ENCODE measurements at regions not wholly inside any gene's neighbourhood (a gene's known extent, or its start where the extent isn't known, plus 50 kb on each side); places are given as distances from the start of the nearest gene placed in this dataset.

DNA sequence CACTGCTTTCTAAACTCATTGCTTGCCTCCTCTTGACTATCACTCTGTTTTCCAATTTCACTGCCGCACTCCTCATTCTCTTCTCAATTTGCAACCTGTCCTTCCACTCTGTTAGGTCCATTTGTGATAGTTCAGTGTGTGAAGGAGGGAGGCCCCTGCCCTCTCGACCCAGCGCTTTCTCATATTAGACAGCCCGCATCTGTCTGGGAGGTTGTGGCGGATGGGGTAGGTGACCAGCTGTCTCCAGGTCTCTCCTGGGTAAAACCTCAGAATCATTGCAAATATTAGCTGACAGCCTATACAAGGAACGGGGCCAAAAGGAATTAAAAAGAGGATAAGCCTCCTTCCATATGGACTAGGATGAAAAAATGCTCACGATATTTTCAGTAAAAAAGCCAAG is 358.3 kb downstream of the SHQ1 start:
- no peak overlapping the region for H3K27ac ChIP-seq
- no peak for DNase-seq (ENCODE audit: low spot score)
- no peaks in the 10 kb centered on the region for H3K27me3 ChIP-seq
- no peak for TF ChIP-seq CTCF (IDR thresholded peaks at IDR 0.05)
- H3K9me3 ChIP-seq = peaks cover 0 to 3% of the 10 kb centered on the region in 2 donors
- H3K4me3 ChIP-seq = no peak overlapping the region
- peaks cover 0 to 22% of the 10 kb centered on the region in 2 donors for H3K4me1 ChIP-seq
- no peaks in the 10 kb centered on the region for H3K36me3 ChIP-seq

- Histone ChIP-seq H3K27me3 (no peaks in the 10 kb centered on the region), H3K4me1 (peaks cover 0 to 22% of the 10 kb centered on the region in 2 donors), H3K27ac (no peak overlapping the region), H3K36me3 (no peaks in the 10 kb centered on the region), H3K9me3 (no peaks in the 10 kb centered on the region), H3K4me3 (no peak overlapping the region)
- DNase-seq (ENCODE audit: low spot score) = no peak
- TF ChIP-seq CTCF (IDR thresholded peaks at IDR 0.05) = no peak
Measured at GRCh38 chr3:72488738-72489035, 359.6 kb downstream of the SHQ1 start.

DNA sequence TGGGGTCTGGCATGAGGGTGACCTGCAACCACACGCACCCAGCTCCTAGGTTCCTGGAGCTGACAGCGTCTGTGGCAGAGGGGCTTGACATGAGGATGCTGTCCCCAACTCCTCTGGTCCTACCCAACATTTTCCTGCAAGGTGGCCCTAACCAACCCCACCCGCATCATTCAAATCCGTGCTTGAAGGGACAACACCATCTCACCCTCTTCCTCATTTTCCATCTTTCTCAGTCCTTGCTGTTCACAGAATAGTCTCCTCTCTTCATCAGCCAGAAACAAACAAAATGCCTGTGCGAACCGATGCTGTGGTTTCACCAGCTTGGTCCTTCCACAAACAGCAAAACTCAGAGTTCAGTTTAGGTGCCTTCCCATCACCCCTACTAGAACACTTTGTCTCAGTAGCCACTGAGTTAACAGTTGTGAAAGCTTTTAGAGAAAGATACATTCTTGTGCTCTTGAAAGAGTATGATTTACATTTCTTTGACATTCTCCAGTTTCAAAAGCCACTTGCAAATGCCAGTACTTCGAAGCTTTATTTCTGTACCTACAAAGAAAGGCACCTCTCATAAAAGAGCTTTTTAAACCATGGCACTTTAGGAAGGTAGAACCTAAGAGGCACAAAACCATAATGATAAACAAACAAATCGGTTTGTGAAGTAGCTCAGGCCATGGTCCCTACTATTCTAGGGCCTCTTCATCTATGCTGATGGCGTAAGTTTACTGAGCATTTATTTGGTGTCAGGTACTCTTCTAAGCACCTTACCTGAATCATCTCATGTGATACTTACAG is 360.1 kb downstream of the SHQ1 start:
- no peak for DNase-seq (ENCODE audit: low spot score)
- no peak overlapping the region for H3K4me3 ChIP-seq
- peaks cover 0 to 26% of the 10 kb centered on the region in 2 donors for H3K4me1 ChIP-seq
- no peaks in the 10 kb centered on the region for H3K36me3 ChIP-seq
- no peak for TF ChIP-seq CTCF (IDR thresholded peaks at IDR 0.05)
- peak overlapping the region in 1 of 2 donors; percentile 47 for H3K27ac ChIP-seq
- no peaks in the 10 kb centered on the region for H3K27me3 ChIP-seq
- no peaks in the 10 kb centered on the region for H3K9me3 ChIP-seq

GRCh38 chr3:72487078-72487765 is 361.0 kb downstream of the SHQ1 start:
- no peaks in the 10 kb centered on the region for H3K36me3 ChIP-seq
- TF ChIP-seq CTCF (IDR thresholded peaks at IDR 0.05) = no peak
- no peak overlapping the region for H3K4me3 ChIP-seq
- no peaks in the 10 kb centered on the region for H3K9me3 ChIP-seq
- H3K4me1 ChIP-seq = peaks cover 0 to 31% of the 10 kb centered on the region in 2 donors
- H3K27me3 ChIP-seq = no peaks in the 10 kb centered on the region
- peak overlapping the region; percentile 20 to 47 for H3K27ac ChIP-seq
- DNase-seq (ENCODE audit: low spot score) = peak; percentile 79

- no peak for TF ChIP-seq CTCF (IDR thresholded peaks at IDR 0.05)
- Histone ChIP-seq H3K27ac (peak overlapping the region in 1 of 2 donors; percentile 38), H3K36me3 (no peaks in the 10 kb centered on the region), H3K4me1 (peaks cover 0 to 27% of the 10 kb centered on the region in 2 donors), H3K9me3 (no peaks in the 10 kb centered on the region), H3K27me3 (no peaks in the 10 kb centered on the region), H3K4me3 (no peak overlapping the region)
- no peak for DNase-seq (ENCODE audit: low spot score)
Measured at GRCh38 chr3:72485641-72486040, 362.6 kb downstream of the SHQ1 start.

Data from right atrium auricular region (tissue), 2 donors.